K562 (cell line): ENCODE measurements at regions not wholly inside any gene's neighbourhood (a gene's known extent, or its start where the extent isn't known, plus 50 kb on each side); places are given as distances from the start of the nearest gene placed in this dataset.

Experiments used
- EZH2 ChIP-seq: IDR thresholded peaks from 2 replicates; pipeline ENCODE4 v1.6.1; 2012; ENCODE audit warnings: low read depth, mild to moderate bottlenecking, inconsistent platforms, low read length, borderline replicate concordance
- FOXM1 ChIP-seq, 2 experiments: fragments of 450-650 bp in 1 of 2; sonication (generic) in 1 of 2; formaldehyde crosslinking in 1 of 2; IDR thresholded peaks; 2 replicates each; pipeline versions ENCODE4 v1.6.1 to v1.9.0; 2017 to 2022; ENCODE audit warnings: low read depth in 2 of 2, mild to moderate bottlenecking in 2 of 2, missing genetic modification reagents in 1 of 2, moderate library complexity in 1 of 2
- ILF3 ChIP-seq: fragments of 450-650 bp; IDR thresholded peaks from 2 replicates; pipeline ENCODE4 v1.6.1; 2018; ENCODE audit warnings: antibody characterized with exemption, mild to moderate bottlenecking, moderate library complexity, borderline replicate concordance
- PHF8 ChIP-seq: fragments of 200-600 bp; sonication (generic); IDR thresholded peaks from 2 replicates; pipeline ENCODE4 v1.6.1; 2012; ENCODE audit warnings: mixed run types, mild to moderate bottlenecking, inconsistent platforms, low read length, moderate library complexity, borderline replicate concordance
- POLR2A ChIP-seq: fragments of 450-650 bp; conservative IDR thresholded peaks from 2 replicates; pipeline ENCODE4 v1.6.1; 2016
- POLR2AphosphoS2 ChIP-seq: IDR thresholded peaks from 2 replicates; pipeline ENCODE4 v1.6.1; 2012; ENCODE audit warnings: low read length, improper control_type of control experiment
- TCF7 ChIP-seq: sonication (generic); IDR thresholded peaks from 2 replicates; pipeline ENCODE4 v1.6.1; 2016; ENCODE audit warnings: antibody characterized with exemption, borderline replicate concordance
- ZNF282 ChIP-seq: sonication (generic); formaldehyde crosslinking; IDR thresholded peaks from 2 replicates; pipeline ENCODE4 v1.8.1; 2023; ENCODE audit warnings: missing genetic modification reagents
- TF ChIP-seq, protein P1 (sequence below), 3 experiments: IDR thresholded peaks in 2 of 3; conservative IDR thresholded peaks in 1 of 3; 2 replicates each; pipeline ENCODE4 v1.5.1; 2011 to 2012; ENCODE audit warnings: low read length in 3 of 3, mild to moderate bottlenecking in 3 of 3, control low read depth in 2 of 3, improper control_type of control experiment in 1 of 3, inconsistent platforms in 1 of 3, low read depth in 1 of 3, mixed read lengths in 1 of 3, moderate library complexity in 1 of 3; ENCODE audit not compliant: insufficient read depth in 2 of 3
- TF ChIP-seq, protein P2 (sequence below), 2 experiments: fragments of 450-650 bp in 1 of 2; sonication (generic) in 1 of 2; formaldehyde crosslinking in 1 of 2; IDR thresholded peaks; 2 replicates each; pipeline versions ENCODE4 v1.7.1 to v1.9.0; 2016 to 2022; ENCODE audit warnings: inconsistent platforms in 1 of 2, mild to moderate bottlenecking in 1 of 2, missing genetic modification reagents in 1 of 2

DNA sequence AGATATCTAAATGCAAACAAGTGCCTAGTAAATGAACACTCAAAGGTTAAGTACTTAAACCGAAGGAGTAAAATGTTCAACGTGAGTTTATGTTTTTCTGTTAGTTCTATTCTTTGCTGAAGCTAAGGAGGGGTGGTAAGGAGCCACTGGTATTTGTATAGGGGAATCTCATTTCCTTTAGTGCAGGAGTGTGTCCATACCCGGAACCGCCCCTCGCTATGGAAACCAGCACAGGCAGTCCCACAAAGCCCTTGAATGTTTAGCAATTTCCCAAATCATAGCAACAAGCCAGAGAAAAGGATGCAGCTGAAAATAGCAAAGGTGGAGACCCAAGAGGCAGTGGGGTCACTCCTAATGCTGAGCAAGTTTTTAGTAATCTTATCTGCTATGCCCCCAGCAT is 78.8 kb upstream of the STK32A start:
- TF ChIP-seq EZH2: no peak
- no peak for TF ChIP-seq POLR2A
- no peak for TF ChIP-seq PHF8
- no peak for TF ChIP-seq FOXM1 (IDR thresholded peaks at IDR 0.05; ENCODE audit: low read depth)
- TF ChIP-seq FOXM1 (CRISPR knock-in tag; IDR thresholded peaks at IDR 0.05; ENCODE audit: low read depth): no peak
- TF ChIP-seq, protein P1, sequence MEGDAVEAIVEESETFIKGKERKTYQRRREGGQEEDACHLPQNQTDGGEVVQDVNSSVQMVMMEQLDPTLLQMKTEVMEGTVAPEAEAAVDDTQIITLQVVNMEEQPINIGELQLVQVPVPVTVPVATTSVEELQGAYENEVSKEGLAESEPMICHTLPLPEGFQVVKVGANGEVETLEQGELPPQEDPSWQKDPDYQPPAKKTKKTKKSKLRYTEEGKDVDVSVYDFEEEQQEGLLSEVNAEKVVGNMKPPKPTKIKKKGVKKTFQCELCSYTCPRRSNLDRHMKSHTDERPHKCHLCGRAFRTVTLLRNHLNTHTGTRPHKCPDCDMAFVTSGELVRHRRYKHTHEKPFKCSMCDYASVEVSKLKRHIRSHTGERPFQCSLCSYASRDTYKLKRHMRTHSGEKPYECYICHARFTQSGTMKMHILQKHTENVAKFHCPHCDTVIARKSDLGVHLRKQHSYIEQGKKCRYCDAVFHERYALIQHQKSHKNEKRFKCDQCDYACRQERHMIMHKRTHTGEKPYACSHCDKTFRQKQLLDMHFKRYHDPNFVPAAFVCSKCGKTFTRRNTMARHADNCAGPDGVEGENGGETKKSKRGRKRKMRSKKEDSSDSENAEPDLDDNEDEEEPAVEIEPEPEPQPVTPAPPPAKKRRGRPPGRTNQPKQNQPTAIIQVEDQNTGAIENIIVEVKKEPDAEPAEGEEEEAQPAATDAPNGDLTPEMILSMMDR (IDR thresholded peaks at IDR 0.05 in 2 of 3, conservative IDR thresholded peaks at IDR 0.05 in 1 of 3; ENCODE audit: insufficient read depth in 2 of 3, low read depth in 1 of 3, low read length in 3 of 3): no peak
- no peak for TF ChIP-seq POLR2AphosphoS2
- TF ChIP-seq, protein P2, sequence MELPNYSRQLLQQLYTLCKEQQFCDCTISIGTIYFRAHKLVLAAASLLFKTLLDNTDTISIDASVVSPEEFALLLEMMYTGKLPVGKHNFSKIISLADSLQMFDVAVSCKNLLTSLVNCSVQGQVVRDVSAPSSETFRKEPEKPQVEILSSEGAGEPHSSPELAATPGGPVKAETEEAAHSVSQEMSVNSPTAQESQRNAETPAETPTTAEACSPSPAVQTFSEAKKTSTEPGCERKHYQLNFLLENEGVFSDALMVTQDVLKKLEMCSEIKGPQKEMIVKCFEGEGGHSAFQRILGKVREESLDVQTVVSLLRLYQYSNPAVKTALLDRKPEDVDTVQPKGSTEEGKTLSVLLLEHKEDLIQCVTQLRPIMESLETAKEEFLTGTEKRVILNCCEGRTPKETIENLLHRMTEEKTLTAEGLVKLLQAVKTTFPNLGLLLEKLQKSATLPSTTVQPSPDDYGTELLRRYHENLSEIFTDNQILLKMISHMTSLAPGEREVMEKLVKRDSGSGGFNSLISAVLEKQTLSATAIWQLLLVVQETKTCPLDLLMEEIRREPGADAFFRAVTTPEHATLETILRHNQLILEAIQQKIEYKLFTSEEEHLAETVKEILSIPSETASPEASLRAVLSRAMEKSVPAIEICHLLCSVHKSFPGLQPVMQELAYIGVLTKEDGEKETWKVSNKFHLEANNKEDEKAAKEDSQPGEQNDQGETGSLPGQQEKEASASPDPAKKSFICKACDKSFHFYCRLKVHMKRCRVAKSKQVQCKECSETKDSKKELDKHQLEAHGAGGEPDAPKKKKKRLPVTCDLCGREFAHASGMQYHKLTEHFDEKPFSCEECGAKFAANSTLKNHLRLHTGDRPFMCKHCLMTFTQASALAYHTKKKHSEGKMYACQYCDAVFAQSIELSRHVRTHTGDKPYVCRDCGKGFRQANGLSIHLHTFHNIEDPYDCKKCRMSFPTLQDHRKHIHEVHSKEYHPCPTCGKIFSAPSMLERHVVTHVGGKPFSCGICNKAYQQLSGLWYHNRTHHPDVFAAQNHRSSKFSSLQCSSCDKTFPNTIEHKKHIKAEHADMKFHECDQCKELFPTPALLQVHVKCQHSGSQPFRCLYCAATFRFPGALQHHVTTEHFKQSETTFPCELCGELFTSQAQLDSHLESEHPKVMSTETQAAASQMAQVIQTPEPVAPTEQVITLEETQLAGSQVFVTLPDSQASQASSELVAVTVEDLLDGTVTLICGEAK (IDR thresholded peaks at IDR 0.05): no peak
- TF ChIP-seq, protein P2 (CRISPR knock-in tag; IDR thresholded peaks at IDR 0.05): no peak
- TF ChIP-seq TCF7: no peak
- no peak for TF ChIP-seq ZNF282 (CRISPR knock-in tag)
- TF ChIP-seq ILF3: no peak
